T follicular helper cell (primary cell): ENCODE measurements at regions not wholly inside any gene's neighbourhood (a gene's known extent, or its start where the extent isn't known, plus 50 kb on each side); places are given as distances from the start of the nearest gene placed in this dataset.
"Not testable (repeated sequence)": the region's sequence is repeated elsewhere in the genome, so short reads cannot be mapped to it uniquely, and the experiment has no call there.

Source experiments
- DNase-seq: peaks from one replicate; pipeline ENCODE4 v3.0.0-alpha.2; 2020; ENCODE audit warnings: low read depth

DNA sequence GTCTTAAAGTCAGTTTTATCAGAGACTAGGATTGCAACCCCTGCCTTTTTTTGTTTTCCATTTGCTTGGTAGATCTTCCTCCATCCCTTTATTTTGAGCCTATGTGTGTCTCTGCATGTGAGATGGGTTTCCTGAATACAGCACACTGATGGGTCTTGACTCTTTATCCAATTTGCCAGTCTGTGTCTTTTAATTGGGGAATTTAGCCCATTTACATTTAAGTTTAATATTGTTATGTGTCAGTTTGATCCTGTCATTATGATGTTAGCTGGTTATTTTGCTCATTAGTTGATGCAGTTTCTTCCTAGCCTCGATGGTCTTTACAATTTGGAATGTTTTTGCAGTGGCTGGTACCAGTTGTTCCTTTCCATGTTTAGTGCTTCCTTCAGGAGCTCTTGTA is 93.3 kb upstream of the GALNT18 start:
- not testable (repeated sequence) for DNase-seq

DNA sequence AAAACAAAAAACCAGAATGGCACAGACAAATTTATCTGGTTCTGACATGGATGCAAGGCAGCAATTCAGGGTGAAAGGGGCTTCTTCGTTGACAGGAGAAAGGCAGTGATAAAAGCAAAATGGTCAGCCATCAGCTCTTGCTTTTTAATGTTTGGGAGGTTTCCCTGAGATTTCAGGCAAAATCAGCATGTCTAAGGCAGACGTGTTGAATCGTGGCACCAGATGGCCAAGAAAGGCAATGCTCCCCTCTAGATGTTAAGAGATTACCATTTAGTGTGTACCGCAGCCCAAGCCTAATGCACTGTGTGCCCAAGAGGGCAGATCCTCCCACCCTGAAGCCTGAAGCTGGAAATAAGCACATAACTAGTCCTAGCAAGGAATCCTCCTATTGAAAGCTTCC is 88.8 kb upstream of the GALNT18 start:
- no peak for DNase-seq

DNA sequence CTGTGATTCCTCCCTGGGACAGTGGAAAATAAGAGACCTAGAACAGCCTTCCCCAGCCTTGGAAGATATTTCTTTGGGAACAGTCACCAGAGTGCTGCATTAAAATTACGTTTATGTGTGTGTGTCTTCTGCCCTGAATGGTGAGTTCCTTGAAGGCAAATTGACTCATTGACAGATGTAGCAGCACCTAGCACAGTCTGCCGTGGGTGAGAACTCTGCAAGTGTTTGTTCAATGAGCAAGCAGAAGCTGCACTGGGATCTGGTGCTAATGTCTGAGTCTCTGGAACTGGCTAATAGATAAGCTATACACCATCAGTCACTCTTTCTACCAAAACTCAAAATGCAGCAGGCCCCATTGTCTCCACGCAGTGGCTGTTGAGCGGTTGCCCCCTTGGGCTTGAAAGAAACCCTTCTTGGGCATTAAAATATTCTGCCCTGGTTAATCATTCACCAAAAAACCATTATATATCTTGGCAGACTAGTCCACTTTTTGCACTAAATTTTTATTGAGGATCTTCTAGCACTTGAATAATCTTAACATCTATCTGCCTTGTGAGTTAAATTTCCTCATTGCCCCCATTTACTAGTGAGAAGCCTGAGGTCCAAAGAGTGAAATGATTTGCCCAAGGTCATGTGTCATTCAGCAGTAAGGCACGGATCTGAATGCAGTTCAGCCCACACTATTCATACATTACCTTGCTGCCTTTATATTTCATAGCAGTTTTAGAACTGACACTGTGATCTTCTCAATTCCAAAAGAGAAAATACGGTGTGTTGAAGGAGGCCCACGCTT is 87.8 kb upstream of the GALNT18 start:
- no peak for DNase-seq

DNA sequence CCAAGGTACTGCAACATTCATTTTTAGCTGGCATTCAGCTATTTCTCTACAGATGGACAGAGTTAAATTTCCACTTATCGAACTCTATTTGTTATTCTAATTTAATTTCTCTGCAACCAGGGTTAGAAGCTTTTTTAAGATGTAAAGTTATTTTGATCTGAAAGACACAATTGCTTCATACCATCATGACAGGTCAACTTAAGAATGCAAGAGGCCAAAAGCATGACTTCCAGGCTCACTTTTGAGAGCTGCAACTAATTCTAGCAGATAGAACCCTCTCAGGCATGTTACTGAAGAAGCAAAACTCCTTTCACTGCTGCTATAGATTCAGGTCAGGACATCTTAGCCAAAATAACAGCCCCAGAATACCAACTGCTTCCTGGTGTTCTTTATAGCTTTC is 86.5 kb upstream of the GALNT18 start:
- no peak for DNase-seq

DNA sequence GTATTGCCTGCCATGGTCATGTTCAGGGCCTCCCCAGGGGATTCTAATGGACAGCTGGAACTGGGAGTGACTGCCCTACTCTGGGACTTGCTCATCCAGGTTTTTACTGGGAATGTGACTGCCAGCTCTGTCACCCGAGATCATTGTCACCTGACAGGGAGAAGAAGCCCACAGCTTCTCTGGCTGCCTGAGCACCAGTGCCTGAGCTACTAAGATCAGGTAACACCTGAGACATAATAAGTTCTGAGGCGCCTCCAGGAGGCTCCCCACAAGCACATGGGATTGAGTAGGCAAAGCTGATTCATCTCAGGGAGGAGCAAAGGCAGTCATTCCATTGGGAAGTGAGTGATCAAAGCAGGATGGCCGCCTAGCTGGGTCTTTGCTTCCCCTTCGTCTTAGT is 84.2 kb upstream of the GALNT18 start:
- DNase-seq: no peak

DNA sequence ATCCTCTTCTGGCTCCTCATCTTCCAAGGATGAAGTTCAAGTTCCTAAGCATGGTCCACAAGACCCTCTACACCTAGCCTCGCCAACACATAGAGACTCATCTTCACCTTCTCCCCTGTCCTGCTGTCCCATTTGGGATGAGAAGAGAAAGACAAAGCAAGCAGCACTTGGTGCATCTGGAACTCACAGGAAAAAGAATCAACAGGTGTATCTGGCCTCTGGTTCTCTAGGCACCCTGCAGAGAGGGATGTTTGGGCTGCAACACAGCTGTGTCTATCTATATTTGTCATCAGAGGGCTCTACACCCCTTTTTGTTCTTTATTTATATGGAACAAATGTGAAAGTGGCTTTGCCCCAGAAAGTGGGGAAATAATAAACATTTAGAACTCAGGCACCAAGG is 82.1 kb upstream of the GALNT18 start:
- DNase-seq: no peak

DNA sequence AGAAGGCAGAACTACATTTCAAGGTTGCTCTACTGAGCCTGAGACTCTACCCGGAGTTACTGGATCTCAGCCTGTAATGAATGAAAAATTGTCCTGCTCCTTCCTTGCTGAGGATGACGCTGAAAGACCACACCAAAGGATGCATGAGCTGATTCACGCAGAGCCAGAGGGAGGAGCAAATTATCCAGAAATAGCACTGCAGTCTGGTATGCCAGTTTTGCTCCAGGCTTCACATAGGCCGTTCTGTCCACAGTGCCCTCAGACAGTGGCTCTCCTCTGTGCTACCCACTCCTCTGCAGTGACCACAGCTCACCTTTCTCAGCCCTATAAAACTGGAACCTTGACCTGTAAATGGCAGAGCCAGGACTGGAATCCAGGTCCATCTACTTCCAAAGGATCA is 79.3 kb upstream of the GALNT18 start:
- no peak for DNase-seq

DNA sequence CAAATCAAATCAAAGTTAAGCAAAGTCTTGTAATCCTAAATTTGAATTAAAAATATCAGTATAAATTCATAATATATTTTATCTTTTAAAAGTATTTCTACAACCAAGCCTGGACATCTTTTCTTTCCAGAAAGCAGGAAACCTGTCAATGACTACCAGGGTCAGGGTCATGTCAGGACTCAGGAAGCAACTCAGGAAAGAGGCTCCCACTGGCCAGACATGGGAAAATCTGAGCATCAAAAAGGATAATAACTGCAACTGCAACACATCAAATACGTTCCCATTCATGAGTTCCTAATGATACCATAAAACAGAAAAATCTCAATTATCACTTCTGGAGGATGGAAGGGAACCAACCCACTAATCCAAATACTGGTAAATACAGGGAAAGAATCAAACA is 76.0 kb upstream of the GALNT18 start:
- DNase-seq: no peak

DNA sequence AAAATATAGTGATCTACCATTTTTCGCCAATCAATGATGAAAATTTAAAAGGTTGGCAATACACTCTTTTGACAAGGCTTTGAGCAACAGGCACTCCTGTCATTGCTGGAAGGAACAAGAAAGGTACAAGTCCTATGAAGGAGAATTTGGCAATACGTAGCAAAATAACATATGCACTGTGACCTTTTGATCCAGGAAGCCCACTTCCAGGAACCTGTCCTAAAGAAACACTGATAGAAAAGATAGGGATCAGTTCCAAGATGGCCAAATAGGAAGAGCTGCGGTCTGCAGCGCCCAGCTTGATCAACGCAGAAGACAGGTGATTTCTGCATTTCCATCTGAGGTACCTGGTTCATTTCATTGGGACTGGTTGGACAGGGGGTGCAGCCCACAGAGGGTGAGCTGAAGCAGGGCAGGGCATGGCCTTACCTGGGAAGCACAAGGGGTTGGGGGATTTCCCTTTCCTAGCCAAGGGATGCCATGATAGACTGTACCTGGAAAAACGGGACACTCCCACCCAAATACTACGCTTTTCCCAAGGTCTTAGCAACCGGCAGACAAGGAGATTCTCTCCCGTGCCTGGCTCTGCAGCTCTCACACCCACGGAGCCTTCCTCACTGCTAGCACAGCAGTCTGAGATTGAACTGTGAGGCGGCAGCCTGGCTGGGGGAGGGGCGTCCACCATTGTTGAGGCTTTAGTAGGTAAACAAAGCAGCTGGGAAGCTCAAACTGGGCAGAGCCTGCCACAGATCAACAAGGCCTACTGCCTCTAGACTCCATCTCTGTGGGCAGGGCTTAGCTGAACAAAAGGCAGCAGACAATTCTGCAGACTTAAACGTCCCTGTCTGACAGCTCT is 69.7 kb upstream of the GALNT18 start:
- no peak for DNase-seq

DNA sequence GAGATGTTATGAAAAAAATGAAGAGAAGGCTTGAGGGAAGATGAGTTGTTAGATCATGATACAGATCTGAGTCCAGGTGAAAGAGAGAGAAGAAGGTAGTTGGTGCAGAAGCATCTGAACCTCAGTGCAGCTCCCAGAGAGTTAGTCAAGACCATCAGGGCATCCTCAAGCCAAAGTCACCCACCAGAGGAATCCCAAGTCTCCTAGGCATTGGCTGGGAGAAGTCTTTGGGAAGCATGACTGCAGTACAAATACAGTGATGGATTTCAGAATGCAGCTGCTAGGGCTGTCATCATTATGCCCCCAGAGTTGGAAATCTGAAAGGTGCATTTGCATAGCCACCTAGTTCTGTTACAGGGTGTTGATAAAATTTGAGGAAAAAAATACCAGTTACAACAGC is 59.7 kb upstream of the GALNT18 start:
- DNase-seq: no peak

DNA sequence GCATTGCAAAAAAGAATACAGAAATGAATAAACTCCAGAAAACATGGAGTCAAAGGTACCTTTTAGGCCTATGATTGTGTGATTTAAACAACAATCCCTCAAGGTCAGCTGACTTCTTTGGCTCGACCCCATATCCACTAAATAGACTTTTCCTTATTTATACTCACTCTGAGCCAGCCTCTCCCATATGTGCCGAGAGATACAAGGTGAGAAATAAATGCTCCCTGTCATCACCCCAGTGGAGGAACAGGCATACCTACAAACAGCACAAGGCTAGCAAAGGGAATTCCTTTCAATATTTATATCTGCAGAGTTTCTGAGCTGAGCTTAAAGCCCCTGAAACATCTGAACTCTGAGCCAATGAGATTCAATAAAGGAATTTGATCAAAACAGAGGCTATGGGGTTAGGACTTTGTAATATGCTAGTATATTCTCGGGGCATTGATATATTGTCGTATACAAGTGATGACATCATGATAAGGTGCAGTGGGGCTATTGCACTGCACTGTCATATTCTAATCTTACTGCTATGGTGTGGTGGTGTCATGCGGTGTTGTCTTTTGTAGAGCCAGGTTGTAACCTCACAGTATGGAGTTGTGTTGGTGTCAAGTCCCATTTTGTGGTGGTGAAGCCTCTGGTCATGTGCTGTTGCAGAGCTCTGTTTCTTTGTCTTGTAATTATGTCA is 56.0 kb upstream of the GALNT18 start:
- DNase-seq: no peak

DNA sequence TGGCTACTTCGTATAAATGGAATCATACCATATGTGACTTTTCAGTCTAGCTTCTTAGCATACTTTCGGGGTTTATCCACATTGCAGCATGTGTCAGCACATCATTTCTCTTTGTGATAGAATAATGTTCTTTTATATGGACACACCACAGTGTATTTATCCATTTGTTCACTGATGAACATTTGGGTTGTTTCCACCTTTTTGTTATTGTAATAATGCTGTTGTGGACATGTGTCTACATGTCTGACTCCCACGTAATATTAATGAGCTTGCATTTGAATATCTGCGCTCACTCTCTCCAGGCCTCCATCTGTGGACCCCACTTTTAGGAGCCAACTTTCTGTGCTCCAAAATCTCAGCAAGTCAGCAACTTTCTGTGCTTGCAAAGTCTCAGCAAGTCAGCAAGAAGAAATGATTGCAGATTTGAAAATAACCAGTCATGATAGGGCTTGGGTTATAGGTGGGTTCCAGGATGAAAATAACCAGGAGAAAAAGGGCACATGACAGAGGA is 53.9 kb upstream of the GALNT18 start:
- DNase-seq: no peak

DNA sequence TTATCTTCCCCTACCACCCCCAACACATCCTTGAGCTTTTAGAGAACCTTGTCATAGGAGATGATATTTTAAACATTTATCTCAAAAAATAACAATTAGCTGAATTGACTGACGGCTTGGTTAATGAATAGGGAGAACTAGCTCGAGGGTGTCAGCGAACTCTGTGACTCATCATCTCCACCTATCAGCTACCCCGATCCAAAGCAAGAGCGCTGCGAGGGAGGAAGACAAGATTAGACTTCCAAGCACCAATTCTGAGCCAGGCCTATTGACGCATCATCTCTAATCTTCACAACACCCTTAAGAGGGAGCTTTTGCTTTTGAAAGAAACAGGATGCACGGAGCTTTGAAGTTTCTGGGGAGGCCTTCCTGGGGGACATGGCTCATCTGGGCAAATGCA is 51.0 kb upstream of the GALNT18 start:
- no peak for DNase-seq

DNA sequence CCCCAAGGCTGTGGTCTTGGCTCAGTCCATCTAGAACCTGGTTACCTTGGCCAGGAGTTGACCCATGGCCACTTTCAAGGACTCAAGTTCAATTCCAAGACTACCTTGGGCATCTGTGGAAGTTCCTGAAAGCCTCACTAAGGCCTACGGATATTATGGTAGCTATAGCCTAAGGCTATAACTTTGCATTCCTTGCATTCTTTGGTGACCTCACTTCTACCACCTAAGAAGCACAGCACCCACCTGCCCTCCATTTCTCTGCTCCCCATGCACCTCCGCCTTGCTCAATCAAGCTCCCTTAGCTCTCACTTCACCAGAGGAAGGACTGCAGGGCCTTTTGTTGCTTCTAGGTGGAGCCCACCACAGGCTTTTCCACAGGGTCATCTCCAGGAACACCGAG is 50.3 kb upstream of the GALNT18 start:
- no peak for DNase-seq
